Left renal pelvis (tissue), 4 donors: ENCODE measurements at regions not wholly inside any gene's neighbourhood (a gene's known extent, or its start where the extent isn't known, plus 50 kb on each side); places are given as distances from the start of the nearest gene placed in this dataset.
"Not testable (repeated sequence)": the region's sequence is repeated elsewhere in the genome, so short reads cannot be mapped to it uniquely, and the experiment has no call there.

ENCODE experiments used
- DNase-seq, 4 donors: peaks; one replicate each; pipeline ENCODE4 v3.0.0-alpha.2; 2013; ENCODE audit warnings: low read depth in 4 of 4, low spot score in 3 of 4

- DNase-seq, result no peak
Observed at GRCh38 chr4:158958489-158959270, 144.2 kb upstream of the RAPGEF2 start.

- no peak for DNase-seq
Observed at GRCh38 chr4:158962393-158962792, 140.5 kb upstream of the RAPGEF2 start.

GRCh38 chr4:158963282-158963681 lies 139.6 kb upstream of the RAPGEF2 start:
- DNase-seq, result not testable (repeated sequence)

GRCh38 chr4:158964114-158964727 lies 138.7 kb upstream of the RAPGEF2 start:
- no peak for DNase-seq

- DNase-seq, result no peak
Observed at GRCh38 chr4:158964728-158965124, 138.2 kb upstream of the RAPGEF2 start.

GRCh38 chr4:158965226-158965625 lies 137.7 kb upstream of the RAPGEF2 start:
- DNase-seq, result peak in 1 of 4 donors; percentile 6

GRCh38 chr4:158966091-158966490 lies 136.8 kb upstream of the RAPGEF2 start:
- DNase-seq, result no peak

- no peak for DNase-seq
Observed at GRCh38 chr4:158968961-158969360, 133.9 kb upstream of the RAPGEF2 start.

- no peak for DNase-seq
Observed at GRCh38 chr4:158970812-158971211, 132.1 kb upstream of the RAPGEF2 start.

GRCh38 chr4:158974438-158974837 lies 128.4 kb upstream of the RAPGEF2 start:
- not testable (repeated sequence) for DNase-seq

GRCh38 chr4:158980711-158981110 lies 122.2 kb upstream of the RAPGEF2 start:
- not testable (repeated sequence) for DNase-seq

- no peak for DNase-seq
Observed at GRCh38 chr4:158991534-158992155, 111.2 kb upstream of the RAPGEF2 start.

GRCh38 chr4:158993891-158994290 lies 109.0 kb upstream of the RAPGEF2 start:
- no peak for DNase-seq

- DNase-seq, result no peak
Observed at GRCh38 chr4:158995040-158995439, 107.8 kb upstream of the RAPGEF2 start.

- no peak for DNase-seq
Observed at GRCh38 chr4:158995965-158996364, 106.9 kb upstream of the RAPGEF2 start.

- DNase-seq, result no peak
Observed at GRCh38 chr4:158996669-158997074, 106.2 kb upstream of the RAPGEF2 start.

GRCh38 chr4:158997660-158998349 lies 105.1 kb upstream of the RAPGEF2 start:
- no peak for DNase-seq

- DNase-seq, result no peak
Observed at GRCh38 chr4:158998624-158999023, 104.3 kb upstream of the RAPGEF2 start.

GRCh38 chr4:158999166-158999682 lies 103.7 kb upstream of the RAPGEF2 start:
- no peak for DNase-seq

- no peak for DNase-seq
Observed at GRCh38 chr4:158999849-159000248, 103.0 kb upstream of the RAPGEF2 start.

- no peak for DNase-seq
Observed at GRCh38 chr4:159002950-159003349, 99.9 kb upstream of the RAPGEF2 start.
